Liver (tissue), 8 donors: ENCODE measurements at regions not wholly inside any gene's neighbourhood (a gene's known extent, or its start where the extent isn't known, plus 50 kb on each side); places are given as distances from the start of the nearest gene placed in this dataset.

Source experiments
- DNase-seq: peaks from one replicate; pipeline ENCODE4 v3.0.0-alpha.2; 2017; ENCODE audit warnings: low spot score
- H3K27ac ChIP-seq, 2 donors: one replicate each; pipeline ENCODE4 v1.7.0; 2013; ENCODE audit warnings: inconsistent platforms in 2 of 2, low read length in 2 of 2, control low read depth in 1 of 2, low read depth in 1 of 2, mild to moderate bottlenecking in 1 of 2
- H3K27me3 ChIP-seq, 4 donors: one replicate each; pipeline versions ENCODE4 v1.6.1 to v1.7.0; 2013; ENCODE audit warnings: low read length in 3 of 4, inconsistent platforms in 1 of 4, mild to moderate bottlenecking in 1 of 4, moderate library complexity in 1 of 4; ENCODE audit not compliant: control insufficient read depth in 4 of 4, insufficient read depth in 4 of 4
- H3K36me3 ChIP-seq, 4 donors: one replicate each; pipeline versions ENCODE4 v1.6.1 to v1.7.0; 2013; ENCODE audit warnings: low read length in 3 of 4, mild to moderate bottlenecking in 3 of 4, low read depth in 1 of 4, moderate library complexity in 1 of 4; ENCODE audit not compliant: control insufficient read depth in 4 of 4, insufficient read depth in 3 of 4
- H3K4me1 ChIP-seq, 4 donors: one replicate each; pipeline versions ENCODE4 v1.6.1 to v1.7.0; 2013; ENCODE audit warnings: low read length in 3 of 4, mild to moderate bottlenecking in 3 of 4, moderate library complexity in 1 of 4; ENCODE audit not compliant: control insufficient read depth in 4 of 4, insufficient read depth in 4 of 4
- H3K4me3 ChIP-seq, 3 donors: one replicate each; pipeline versions ENCODE4 v1.6.1 to v1.7.0; 2013; ENCODE audit warnings: low read length in 3 of 3, control low read depth in 1 of 3, low read depth in 1 of 3, mild to moderate bottlenecking in 1 of 3
- H3K9ac ChIP-seq, 2 donors: one replicate each; pipeline ENCODE4 v1.7.0; 2013; ENCODE audit warnings: low read length in 2 of 2, mild to moderate bottlenecking in 2 of 2, moderate library complexity in 2 of 2, control low read depth in 1 of 2, low read depth in 1 of 2
- H3K9me3 ChIP-seq, 4 donors: one replicate each; pipeline versions ENCODE4 v1.6.1 to v1.7.0; 2013; ENCODE audit warnings: low read length in 3 of 4; ENCODE audit not compliant: control insufficient read depth in 4 of 4
- FOXA1 ChIP-seq: IDR thresholded peaks from 2 replicates; pipeline ENCODE4 v1.6.1; 2016; ENCODE audit warnings: antibody characterized with exemption
- GABPA ChIP-seq, 2 donors: IDR thresholded peaks in 1 of 2; conservative IDR thresholded peaks in 1 of 2; 2 replicates each; pipeline ENCODE4 v1.6.1; 2016; ENCODE audit warnings: antibody characterized with exemption in 2 of 2, mild to moderate bottlenecking in 1 of 2, moderate library complexity in 1 of 2
- HNF4G ChIP-seq: IDR thresholded peaks from 2 replicates; pipeline ENCODE4 v1.6.1; 2016; ENCODE audit warnings: antibody characterized with exemption
- JUND ChIP-seq, 2 donors: IDR thresholded peaks; 2 replicates each; pipeline ENCODE4 v1.6.1; 2016; ENCODE audit warnings: antibody characterized with exemption in 2 of 2
- NR2F2 ChIP-seq: IDR thresholded peaks from 2 replicates; pipeline ENCODE4 v1.6.1; 2016; ENCODE audit warnings: antibody characterized with exemption
- RXRA ChIP-seq, 2 donors: IDR thresholded peaks; 2 replicates each; pipeline ENCODE4 v1.6.1; 2017 to 2018; ENCODE audit warnings: antibody characterized with exemption in 2 of 2, mild to moderate bottlenecking in 1 of 2
- YY1 ChIP-seq: IDR thresholded peaks from 2 replicates; pipeline ENCODE4 v1.6.1; 2016; ENCODE audit warnings: antibody characterized with exemption, mild to moderate bottlenecking
- WGBS: extraction: QIAGEN DNeasy Blood & Tissue Kit; methylation state at CpG from one replicate; pipeline ENCODE4 v1.1.7; 2013; 5-methylcytosine and 5-hydroxymethylcytosine counted together
- TF ChIP-seq, protein P1 (sequence below): IDR thresholded peaks from 2 replicates; pipeline ENCODE4 v1.6.1; 2016; ENCODE audit warnings: antibody characterized with exemption, mild to moderate bottlenecking
- TF ChIP-seq, protein P2 (sequence below): IDR thresholded peaks from 2 replicates; pipeline ENCODE4 v1.6.1; 2016; ENCODE audit warnings: antibody characterized with exemption
- TF ChIP-seq, protein P3 (sequence below): fragments of 150-350 bp; IDR thresholded peaks from 2 replicates; pipeline ENCODE4 v1.5.1; 2017; ENCODE audit warnings: improper control_type of control experiment, low read depth, low read length; ENCODE audit not compliant: missing input control
- TF ChIP-seq, protein P4 (sequence below): IDR thresholded peaks from 2 replicates; pipeline ENCODE4 v1.6.1; 2016; ENCODE audit warnings: antibody characterized with exemption
- donor health status: healthy.
- donor health status: healthy.
- donor health status: healthy.
- donor health status: healthy.
- donor health status: healthy.

DNA sequence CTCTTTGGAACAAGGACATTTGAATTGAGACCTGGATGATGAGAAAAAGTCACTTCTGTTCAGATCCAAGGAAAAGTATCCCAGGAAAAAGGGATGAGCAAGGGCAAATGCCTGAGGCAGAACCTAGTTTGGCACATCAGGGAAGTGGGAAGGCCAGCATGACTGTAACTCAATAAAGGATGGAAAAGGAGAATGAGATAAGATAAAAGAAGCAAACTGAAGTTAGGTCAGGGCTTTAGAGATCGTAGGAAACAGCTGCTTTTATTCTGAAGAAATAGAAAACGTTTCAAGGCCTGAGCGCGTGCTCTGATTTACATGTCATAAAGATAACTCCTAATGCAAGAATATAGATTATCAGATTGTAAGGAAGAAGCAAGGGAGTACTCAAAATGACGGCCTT is 450.0 kb downstream of the FRK start:
- 72% methylated on average over 5 of the region's 5 CpGs for WGBS
- DNase-seq = no peak
- H3K9me3 ChIP-seq = no peaks in the 10 kb centered on the region
- peaks cover 0 to 21% (median 16%) of the 10 kb centered on the region in 4 donors for H3K4me1 ChIP-seq
- no peaks in the 10 kb centered on the region for H3K27me3 ChIP-seq
- H3K27ac ChIP-seq = no peak overlapping the region
- H3K36me3 ChIP-seq = no peaks in the 10 kb centered on the region
- H3K4me3 ChIP-seq = no peak overlapping the region
- H3K9ac ChIP-seq = no peak overlapping the region
- no peak for TF ChIP-seq NR2F2
- TF ChIP-seq, protein P1, sequence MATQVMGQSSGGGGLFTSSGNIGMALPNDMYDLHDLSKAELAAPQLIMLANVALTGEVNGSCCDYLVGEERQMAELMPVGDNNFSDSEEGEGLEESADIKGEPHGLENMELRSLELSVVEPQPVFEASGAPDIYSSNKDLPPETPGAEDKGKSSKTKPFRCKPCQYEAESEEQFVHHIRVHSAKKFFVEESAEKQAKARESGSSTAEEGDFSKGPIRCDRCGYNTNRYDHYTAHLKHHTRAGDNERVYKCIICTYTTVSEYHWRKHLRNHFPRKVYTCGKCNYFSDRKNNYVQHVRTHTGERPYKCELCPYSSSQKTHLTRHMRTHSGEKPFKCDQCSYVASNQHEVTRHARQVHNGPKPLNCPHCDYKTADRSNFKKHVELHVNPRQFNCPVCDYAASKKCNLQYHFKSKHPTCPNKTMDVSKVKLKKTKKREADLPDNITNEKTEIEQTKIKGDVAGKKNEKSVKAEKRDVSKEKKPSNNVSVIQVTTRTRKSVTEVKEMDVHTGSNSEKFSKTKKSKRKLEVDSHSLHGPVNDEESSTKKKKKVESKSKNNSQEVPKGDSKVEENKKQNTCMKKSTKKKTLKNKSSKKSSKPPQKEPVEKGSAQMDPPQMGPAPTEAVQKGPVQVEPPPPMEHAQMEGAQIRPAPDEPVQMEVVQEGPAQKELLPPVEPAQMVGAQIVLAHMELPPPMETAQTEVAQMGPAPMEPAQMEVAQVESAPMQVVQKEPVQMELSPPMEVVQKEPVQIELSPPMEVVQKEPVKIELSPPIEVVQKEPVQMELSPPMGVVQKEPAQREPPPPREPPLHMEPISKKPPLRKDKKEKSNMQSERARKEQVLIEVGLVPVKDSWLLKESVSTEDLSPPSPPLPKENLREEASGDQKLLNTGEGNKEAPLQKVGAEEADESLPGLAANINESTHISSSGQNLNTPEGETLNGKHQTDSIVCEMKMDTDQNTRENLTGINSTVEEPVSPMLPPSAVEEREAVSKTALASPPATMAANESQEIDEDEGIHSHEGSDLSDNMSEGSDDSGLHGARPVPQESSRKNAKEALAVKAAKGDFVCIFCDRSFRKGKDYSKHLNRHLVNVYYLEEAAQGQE = no peak
- TF ChIP-seq JUND (IDR thresholded peaks at IDR 0.05) = no peak
- TF ChIP-seq, protein P2, sequence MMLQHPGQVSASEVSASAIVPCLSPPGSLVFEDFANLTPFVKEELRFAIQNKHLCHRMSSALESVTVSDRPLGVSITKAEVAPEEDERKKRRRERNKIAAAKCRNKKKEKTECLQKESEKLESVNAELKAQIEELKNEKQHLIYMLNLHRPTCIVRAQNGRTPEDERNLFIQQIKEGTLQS = no peak
- TF ChIP-seq GABPA (IDR thresholded peaks at IDR 0.05 in 1 of 2, conservative IDR thresholded peaks at IDR 0.05 in 1 of 2) = no peak
- TF ChIP-seq, protein P3, sequence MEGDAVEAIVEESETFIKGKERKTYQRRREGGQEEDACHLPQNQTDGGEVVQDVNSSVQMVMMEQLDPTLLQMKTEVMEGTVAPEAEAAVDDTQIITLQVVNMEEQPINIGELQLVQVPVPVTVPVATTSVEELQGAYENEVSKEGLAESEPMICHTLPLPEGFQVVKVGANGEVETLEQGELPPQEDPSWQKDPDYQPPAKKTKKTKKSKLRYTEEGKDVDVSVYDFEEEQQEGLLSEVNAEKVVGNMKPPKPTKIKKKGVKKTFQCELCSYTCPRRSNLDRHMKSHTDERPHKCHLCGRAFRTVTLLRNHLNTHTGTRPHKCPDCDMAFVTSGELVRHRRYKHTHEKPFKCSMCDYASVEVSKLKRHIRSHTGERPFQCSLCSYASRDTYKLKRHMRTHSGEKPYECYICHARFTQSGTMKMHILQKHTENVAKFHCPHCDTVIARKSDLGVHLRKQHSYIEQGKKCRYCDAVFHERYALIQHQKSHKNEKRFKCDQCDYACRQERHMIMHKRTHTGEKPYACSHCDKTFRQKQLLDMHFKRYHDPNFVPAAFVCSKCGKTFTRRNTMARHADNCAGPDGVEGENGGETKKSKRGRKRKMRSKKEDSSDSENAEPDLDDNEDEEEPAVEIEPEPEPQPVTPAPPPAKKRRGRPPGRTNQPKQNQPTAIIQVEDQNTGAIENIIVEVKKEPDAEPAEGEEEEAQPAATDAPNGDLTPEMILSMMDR = no peak
- TF ChIP-seq, protein P4, sequence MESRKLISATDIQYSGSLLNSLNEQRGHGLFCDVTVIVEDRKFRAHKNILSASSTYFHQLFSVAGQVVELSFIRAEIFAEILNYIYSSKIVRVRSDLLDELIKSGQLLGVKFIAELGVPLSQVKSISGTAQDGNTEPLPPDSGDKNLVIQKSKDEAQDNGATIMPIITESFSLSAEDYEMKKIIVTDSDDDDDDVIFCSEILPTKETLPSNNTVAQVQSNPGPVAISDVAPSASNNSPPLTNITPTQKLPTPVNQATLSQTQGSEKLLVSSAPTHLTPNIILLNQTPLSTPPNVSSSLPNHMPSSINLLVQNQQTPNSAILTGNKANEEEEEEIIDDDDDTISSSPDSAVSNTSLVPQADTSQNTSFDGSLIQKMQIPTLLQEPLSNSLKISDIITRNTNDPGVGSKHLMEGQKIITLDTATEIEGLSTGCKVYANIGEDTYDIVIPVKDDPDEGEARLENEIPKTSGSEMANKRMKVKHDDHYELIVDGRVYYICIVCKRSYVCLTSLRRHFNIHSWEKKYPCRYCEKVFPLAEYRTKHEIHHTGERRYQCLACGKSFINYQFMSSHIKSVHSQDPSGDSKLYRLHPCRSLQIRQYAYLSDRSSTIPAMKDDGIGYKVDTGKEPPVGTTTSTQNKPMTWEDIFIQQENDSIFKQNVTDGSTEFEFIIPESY = no peak
- TF ChIP-seq FOXA1 = no peak
- TF ChIP-seq YY1 = no peak
- TF ChIP-seq HNF4G = no peak

DNA sequence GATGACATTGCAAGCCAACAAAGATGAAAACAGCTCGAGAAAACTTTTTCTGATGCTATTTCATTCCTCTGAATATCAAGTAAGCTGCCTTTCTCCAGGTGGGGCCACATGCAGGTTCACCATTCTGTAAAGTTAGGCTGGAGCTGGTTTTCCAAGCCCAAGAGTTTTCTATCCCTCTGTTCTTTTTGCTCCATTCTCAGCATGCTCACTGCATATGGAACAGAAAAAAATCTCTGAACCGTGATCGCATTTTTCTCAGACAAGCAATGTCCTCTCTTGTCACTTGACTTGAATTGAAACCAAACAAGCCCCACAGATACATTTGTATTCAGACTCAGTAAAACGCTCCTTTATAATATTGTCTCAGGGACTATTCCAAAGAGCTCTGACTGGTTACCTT is 451.6 kb downstream of the FRK start:
- Histone ChIP-seq H3K27ac (no peak overlapping the region), H3K9me3 (no peaks in the 10 kb centered on the region), H3K36me3 (no peaks in the 10 kb centered on the region), H3K27me3 (no peaks in the 10 kb centered on the region), H3K4me1 (peaks cover 0 to 20% (median 16%) of the 10 kb centered on the region in 4 donors), H3K9ac (no peak overlapping the region), H3K4me3 (no peak overlapping the region)
- no peak for TF ChIP-seq NR2F2
- TF ChIP-seq RXRA (IDR thresholded peaks at IDR 0.05) = no peak
- TF ChIP-seq JUND (IDR thresholded peaks at IDR 0.05) = no peak
- no peak for DNase-seq
- WGBS = 92% methylated on average over 4 of the region's 4 CpGs
